Activated gamma-delta T cell (primary cell): ENCODE measurements at regions not wholly inside any gene's neighbourhood (a gene's known extent, or its start where the extent isn't known, plus 50 kb on each side); places are given as distances from the start of the nearest gene placed in this dataset.
"Not testable (repeated sequence)": the region's sequence is repeated elsewhere in the genome, so short reads cannot be mapped to it uniquely, and the experiment has no call there.

ENCODE experiments used
- DNase-seq: peaks from one replicate; lab custom pipeline; 2025; lab: John Stamatoyannopoulos, UW

- no peak for DNase-seq
Observed at GRCh38 chrX:129361576-129361975, 161.7 kb downstream of the SMARCA1 start.

GRCh38 chrX:129360175-129360574, 163.1 kb downstream of the SMARCA1 start:
- no peak for DNase-seq

DNA sequence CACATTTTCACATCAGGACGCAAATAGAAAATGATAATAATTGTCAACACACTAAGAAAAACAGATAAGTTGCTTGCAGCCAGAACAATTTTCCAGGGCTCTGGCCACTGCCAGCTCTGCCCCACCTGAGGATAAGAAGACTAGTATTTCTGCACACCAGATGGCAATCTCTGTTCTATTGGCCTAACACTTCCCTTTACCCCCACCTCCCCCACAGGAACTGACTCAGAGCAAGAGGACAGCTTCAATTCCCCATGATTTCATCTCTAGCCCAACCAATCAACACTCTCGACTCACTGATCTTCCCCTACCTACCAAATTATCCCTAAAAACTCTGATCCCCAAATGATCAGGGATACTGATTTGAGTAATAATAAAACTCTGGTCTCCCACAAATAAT, 164.0 kb downstream of the SMARCA1 start:
- no peak for DNase-seq

- DNase-seq = not testable (repeated sequence)
Observed at GRCh38 chrX:129357428-129357827, 165.9 kb downstream of the SMARCA1 start.

- no peak for DNase-seq
Observed at GRCh38 chrX:129347291-129347690, 176.0 kb downstream of the SMARCA1 start.

DNA sequence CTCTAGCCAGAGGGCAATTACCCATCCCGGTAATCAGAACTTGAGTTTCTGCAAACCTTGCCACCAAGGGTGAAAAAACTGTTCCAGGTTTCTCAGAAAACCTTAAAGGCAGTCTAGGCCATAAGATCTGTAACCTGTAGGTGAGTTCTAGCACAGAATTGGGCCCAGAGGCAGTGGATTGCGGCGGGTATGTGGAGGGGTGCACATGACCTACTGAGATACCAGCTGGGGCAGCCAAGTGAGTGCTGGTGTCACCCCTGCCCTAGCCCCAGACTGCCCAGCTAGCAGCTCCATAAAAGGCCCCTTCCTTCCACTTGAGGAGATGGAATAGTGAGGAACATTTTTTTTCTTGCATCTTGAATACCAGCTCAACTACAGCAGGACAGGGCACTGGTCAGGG, 176.7 kb downstream of the SMARCA1 start:
- no peak for DNase-seq

DNA sequence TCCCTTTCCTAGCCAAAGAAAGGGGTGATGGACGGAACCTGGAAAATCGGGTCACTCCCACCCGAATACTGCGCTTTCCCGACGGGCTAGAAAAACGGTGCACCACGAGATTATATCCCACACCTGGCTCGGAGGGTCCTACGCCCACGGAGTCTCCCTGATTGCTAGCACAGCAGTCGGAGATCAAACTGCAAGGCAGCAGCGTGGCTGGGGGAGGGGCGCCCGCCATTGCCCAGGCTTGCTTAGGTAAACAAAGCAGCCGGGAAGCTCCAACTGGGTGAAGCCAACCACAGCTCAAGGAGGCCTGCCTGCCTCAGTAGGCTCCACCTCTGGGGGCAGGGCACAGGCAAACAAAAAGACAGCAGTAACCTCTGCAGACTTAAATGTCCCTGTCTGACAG, 186.0 kb downstream of the SMARCA1 start:
- not testable (repeated sequence) for DNase-seq

DNA sequence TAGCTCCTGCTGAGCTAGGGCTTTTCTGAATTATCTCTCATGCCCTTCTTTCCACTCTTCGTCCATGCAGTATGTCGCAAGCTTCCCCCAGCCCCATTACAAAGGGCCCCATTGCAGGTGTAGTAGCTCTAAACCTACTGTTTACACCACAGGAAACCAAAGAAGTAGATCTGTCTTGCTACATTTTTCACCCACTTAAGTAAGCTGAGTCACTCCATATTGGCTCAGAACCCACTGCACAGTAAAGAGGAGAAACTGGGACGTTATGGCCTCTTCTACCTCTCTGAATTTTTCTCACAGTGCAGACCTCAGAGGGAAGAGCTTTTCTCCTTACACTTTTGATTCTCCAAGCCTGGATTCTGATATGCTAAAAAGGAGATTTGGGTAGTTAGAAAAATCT, 200.2 kb downstream of the SMARCA1 start:
- DNase-seq = no peak

- DNase-seq = no peak
Observed at GRCh38 chrX:129318375-129318774, 204.9 kb downstream of the SMARCA1 start.

GRCh38 chrX:129316461-129316860, 206.8 kb downstream of the SMARCA1 start:
- no peak for DNase-seq

GRCh38 chrX:129310000-129310399, 213.3 kb downstream of the SMARCA1 start:
- DNase-seq = no peak

GRCh38 chrX:129262912-129263311, 260.4 kb downstream of the SMARCA1 start:
- no peak for DNase-seq

DNA sequence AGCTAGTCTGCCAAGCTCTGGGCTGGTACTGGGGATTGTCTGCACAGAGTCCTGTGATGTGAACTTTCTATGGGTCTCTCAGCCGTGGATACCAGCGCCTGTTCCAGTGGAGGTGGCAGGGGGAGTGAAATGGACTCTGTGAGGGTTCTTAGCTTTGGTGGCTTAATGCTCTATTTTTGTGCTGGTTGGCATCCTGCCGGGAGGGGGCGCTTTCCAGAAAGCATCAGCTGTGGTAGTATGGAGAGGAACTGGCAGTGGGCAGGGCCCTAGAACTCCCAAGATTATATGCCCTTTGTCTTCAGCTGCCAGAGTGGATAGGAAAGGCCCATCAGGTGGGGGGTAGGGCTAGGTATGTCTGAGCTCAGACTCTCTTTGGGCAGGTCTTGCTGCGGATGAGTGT, 267.8 kb downstream of the SMARCA1 start:
- DNase-seq = not testable (repeated sequence)

DNA sequence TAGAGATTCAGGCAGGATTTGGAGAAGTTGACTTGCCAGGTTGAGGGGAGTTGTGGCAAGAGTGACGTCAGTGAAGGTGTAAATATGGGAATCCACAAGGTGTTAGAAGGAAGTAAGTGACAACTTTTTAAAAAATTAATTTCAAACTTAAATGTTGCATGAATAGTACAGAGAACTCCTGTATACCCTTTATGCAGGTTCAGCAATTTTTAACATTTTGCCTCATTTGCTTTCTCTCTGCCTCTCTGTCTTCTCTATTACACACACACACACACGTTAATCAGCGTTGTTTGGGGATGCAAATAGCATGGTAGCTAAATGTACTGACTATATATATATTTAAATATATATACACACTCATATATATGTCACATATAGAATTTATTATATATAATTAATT, 273.7 kb downstream of the SMARCA1 start:
- DNase-seq = no peak

DNA sequence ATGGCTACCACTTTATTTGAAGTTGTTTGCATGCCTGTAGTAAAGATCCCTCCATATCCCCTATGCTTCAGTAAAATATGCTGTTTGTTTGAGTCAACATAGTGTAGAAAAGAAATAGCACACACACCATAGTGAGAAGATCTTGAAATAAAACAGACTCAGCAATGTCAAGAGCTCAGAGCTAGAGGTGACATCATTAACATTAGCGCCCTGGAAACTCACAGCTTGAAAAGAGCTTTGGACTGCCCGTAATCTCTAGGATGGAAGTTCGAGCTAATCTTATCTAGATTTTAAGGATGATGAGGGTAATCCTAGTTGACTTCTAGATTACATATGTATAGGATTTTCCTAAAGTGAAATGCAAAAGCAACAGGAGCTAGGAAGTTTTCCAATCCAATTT, 275.6 kb downstream of the SMARCA1 start:
- DNase-seq = no peak

DNA sequence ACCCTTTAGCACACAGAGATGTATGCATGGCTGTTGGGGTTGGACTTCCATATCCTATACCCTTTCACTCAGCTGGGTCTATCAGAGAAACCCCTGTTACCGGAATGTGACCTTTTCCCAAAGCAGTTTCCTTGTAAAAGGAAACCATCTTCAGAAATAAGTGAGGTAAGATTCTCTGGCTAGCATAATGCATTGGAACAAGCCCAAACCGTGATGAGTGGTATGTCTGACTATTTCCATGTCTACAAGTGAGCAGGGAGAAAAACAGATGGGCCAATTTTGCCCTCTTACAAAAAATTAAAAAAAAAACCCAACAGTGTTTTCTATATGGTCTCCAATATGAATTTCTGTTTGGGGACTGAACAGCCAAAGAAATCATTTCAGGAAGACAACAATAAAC, 283.9 kb downstream of the SMARCA1 start:
- DNase-seq = no peak

- no peak for DNase-seq
Observed at GRCh38 chrX:129238011-129238410, 285.3 kb downstream of the SMARCA1 start.

GRCh38 chrX:129235903-129236302, 287.4 kb downstream of the SMARCA1 start:
- DNase-seq = no peak

- DNase-seq = no peak
Observed at GRCh38 chrX:129233786-129234185, 289.5 kb downstream of the SMARCA1 start.

GRCh38 chrX:129230850-129231512, 292.3 kb downstream of the SMARCA1 start:
- no peak for DNase-seq

DNA sequence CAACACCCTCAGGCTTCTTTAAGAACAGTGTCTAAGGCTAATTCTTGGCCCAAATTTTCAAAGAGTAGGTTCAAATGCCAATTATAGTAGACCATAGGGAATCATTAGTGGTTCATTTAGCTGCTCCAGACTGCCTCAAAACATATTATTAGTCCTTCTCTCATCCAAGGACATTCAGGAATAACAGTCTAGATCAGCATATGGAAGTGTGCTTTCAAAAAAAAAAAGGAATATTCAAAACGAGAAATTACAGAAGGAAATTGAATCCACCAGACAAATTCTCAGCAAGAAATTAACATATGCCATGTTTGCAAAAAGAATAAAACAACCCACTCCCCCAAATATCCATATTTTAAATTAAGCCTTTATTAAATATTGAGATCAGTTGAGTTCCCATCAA, 293.1 kb downstream of the SMARCA1 start:
- DNase-seq = no peak

DNA sequence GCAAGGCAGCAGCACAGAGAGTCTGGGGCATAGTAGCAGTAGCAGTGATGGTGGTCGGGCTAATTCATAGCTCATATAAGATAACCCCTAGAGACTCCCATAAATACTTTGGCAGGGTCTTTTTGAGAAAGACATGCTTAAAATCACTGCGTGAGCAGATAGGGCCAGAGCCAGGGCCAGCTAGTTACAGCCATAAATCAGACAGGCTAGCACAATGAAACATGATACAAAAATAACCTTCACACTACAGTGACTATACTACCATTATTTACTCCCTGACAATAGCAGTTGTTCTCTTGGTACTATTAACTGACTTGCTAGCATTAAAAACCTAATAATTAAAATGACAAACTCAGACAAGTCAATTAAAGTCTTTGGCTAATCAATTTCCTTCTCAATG, 295.9 kb downstream of the SMARCA1 start:
- DNase-seq = no peak

- no peak for DNase-seq
Observed at GRCh38 chrX:129193357-129193756, 329.9 kb downstream of the SMARCA1 start.

DNA sequence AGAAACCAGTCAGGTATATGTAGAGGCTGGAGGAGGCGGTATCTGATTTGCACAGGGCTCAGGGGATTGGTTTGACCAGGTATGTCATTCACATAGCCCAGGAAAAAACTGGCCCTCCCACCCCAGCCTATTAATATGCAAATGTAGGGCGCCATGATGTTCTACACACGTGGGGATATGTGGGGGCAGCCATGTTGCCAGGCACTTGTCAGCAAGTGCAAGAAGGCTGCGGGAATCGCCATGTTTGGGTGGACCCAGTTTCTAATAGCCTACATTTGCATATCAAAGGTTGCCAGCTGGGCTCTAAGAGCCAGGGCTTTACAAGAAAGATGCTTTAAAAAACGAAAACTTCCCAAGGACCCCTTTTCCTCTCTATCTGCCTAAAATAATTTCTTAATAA, 335.1 kb downstream of the SMARCA1 start:
- DNase-seq = no peak
